ENCODE measurements at regions not wholly inside any gene's neighbourhood (a gene's known extent, or its start where the extent isn't known, plus 50 kb on each side); places are given as distances from the start of the nearest gene placed in this dataset.

GRCh38 chr20:59493926-59494325, 110.4 kb upstream of the PHACTR3 start:
- TF ChIP-seq CTCF (IDR thresholded peaks at IDR 0.05), result no peak
- TF ChIP-seq EP300 (IDR thresholded peaks at IDR 0.05; ENCODE audit: low read depth), result no peak

Measured in transverse colon (tissue), 3 donors.